ENCODE measurements at regions not wholly inside any gene's neighbourhood (a gene's known extent, or its start where the extent isn't known, plus 50 kb on each side); places are given as distances from the start of the nearest gene placed in this dataset.

- no peak overlapping the region for H3K4me3 ChIP-seq
- intact Hi-C loops (cut with DNase I), result no loop called here
- TF ChIP-seq POLR2A (IDR thresholded peaks at IDR 0.05) (no peak), CTCF (IDR thresholded peaks at IDR 0.05) (no peak), POLR2AphosphoS5 (IDR thresholded peaks at IDR 0.05) (no peak)
- DNase-seq (ENCODE audit: low spot score), result no peak
- 61% methylated on average over 6 of the region's 6 CpGs for WGBS
- H3K9me3 ChIP-seq, result no peaks in the 10 kb centered on the region
- H3K27ac ChIP-seq, result no peak overlapping the region
- H3K36me3 ChIP-seq, result no peaks in the 10 kb centered on the region
- no peaks in the 10 kb centered on the region for H3K27me3 ChIP-seq (replicated peaks; ENCODE audit: insufficient read depth)
- no peaks in the 10 kb centered on the region for H3K4me1 ChIP-seq (replicated peaks)
These were observed 213.2 kb downstream of the C12orf50 start for GRCh38 chr12:87815771-87816585.

- Histone ChIP-seq H3K36me3 (no peaks in the 10 kb centered on the region), H3K9me3 (no peaks in the 10 kb centered on the region), H3K27ac (no peak overlapping the region), H3K4me3 (no peak overlapping the region), H3K27me3 (replicated peaks; ENCODE audit: insufficient read depth) (no peaks in the 10 kb centered on the region), H3K4me1 (replicated peaks) (no peaks in the 10 kb centered on the region)
- DNase-seq (ENCODE audit: low spot score), result no peak
- TF ChIP-seq POLR2A (IDR thresholded peaks at IDR 0.05) (no peak), POLR2AphosphoS5 (IDR thresholded peaks at IDR 0.05) (no peak), CTCF (IDR thresholded peaks at IDR 0.05) (no peak)
- intact Hi-C loops (cut with DNase I), result no loop called here
- 66% methylated on average over 2 of the region's 2 CpGs for WGBS
These were observed 214.6 kb downstream of the C12orf50 start for GRCh38 chr12:87814625-87815024.

- H3K9me3 ChIP-seq, result no peaks in the 10 kb centered on the region
- no peak overlapping the region for H3K27ac ChIP-seq
- H3K27me3 ChIP-seq (replicated peaks; ENCODE audit: insufficient read depth), result no peaks in the 10 kb centered on the region
- intact Hi-C loops (cut with DNase I), result no loop called here
- DNase-seq (ENCODE audit: low spot score), result no peak
- H3K4me3 ChIP-seq, result no peak overlapping the region
- H3K36me3 ChIP-seq, result no peaks in the 10 kb centered on the region
- TF ChIP-seq CTCF (IDR thresholded peaks at IDR 0.05) (no peak), POLR2AphosphoS5 (IDR thresholded peaks at IDR 0.05) (no peak), POLR2A (IDR thresholded peaks at IDR 0.05) (no peak)
- H3K4me1 ChIP-seq (replicated peaks), result no peaks in the 10 kb centered on the region
These were observed 215.5 kb downstream of the C12orf50 start for GRCh38 chr12:87813476-87814234.

- intact Hi-C loops (cut with DNase I), result no loop called here
- no peaks in the 10 kb centered on the region for H3K36me3 ChIP-seq
- H3K9me3 ChIP-seq, result no peaks in the 10 kb centered on the region
- no peaks in the 10 kb centered on the region for H3K4me1 ChIP-seq (replicated peaks)
- no peak for TF ChIP-seq CTCF (IDR thresholded peaks at IDR 0.05)
- no peak for TF ChIP-seq POLR2A (IDR thresholded peaks at IDR 0.05)
- no peak for TF ChIP-seq POLR2AphosphoS5 (IDR thresholded peaks at IDR 0.05)
- H3K27me3 ChIP-seq (replicated peaks; ENCODE audit: insufficient read depth), result no peaks in the 10 kb centered on the region
- H3K27ac ChIP-seq, result no peak overlapping the region
- H3K4me3 ChIP-seq, result no peak overlapping the region
- DNase-seq (ENCODE audit: low spot score), result no peak
- 28% methylated on average over 2 of the region's 2 CpGs for WGBS
These were observed 216.5 kb downstream of the C12orf50 start for GRCh38 chr12:87812681-87813080.

Data from prostate gland (tissue), 2 donors.